WTC11 (cell line): ENCODE measurements at regions not wholly inside any gene's neighbourhood (a gene's known extent, or its start where the extent isn't known, plus 50 kb on each side); places are given as distances from the start of the nearest gene placed in this dataset.

ENCODE experiments used
- ATAC-seq: fragments of 200-7000 bp; cut with Tn5 transposase; 2 replicates; pipeline ENCODE4 v1.10.0; 2021; ENCODE audit warnings: mild to moderate bottlenecking, moderate library complexity
- CTCF ChIA-PET: fragments of 300-600 bp; sonication (Branson Sonifier 250); formaldehyde crosslinking; loops from one replicate; lab custom pipeline; 2021; ENCODE audit warnings: antibody characterized with exemption; lab: Charles Lee
- POLR2A ChIA-PET: fragments of 350-600 bp; sonication (Branson Sonifier 250); formaldehyde crosslinking; loops from one replicate; lab custom pipeline; 2021; ENCODE audit warnings: antibody characterized with exemption; lab: Charles Lee
- DNase-seq: peaks from one replicate; pipeline ENCODE4 v3.0.0; 2021; ENCODE audit warnings: low spot score
- H3K27ac Mint-ChIP-seq: 2 replicates; pipeline ENCODE4 v1.8.0; 2021; ENCODE audit warnings: mixed read lengths
- H3K27me3 Mint-ChIP-seq: 2 replicates; pipeline ENCODE4 v1.8.0; 2021; ENCODE audit warnings: low read depth, mild to moderate bottlenecking, moderate library complexity, mixed read lengths
- H3K36me3 Mint-ChIP-seq: 2 replicates; pipeline ENCODE4 v1.8.0; 2021; ENCODE audit warnings: mixed read lengths
- H3K4me1 Mint-ChIP-seq: 2 replicates; pipeline ENCODE4 v1.8.0; 2022; ENCODE audit warnings: mixed read lengths
- H3K4me3 Mint-ChIP-seq: 2 replicates; pipeline ENCODE4 v1.8.0; 2021; ENCODE audit warnings: mild to moderate bottlenecking, moderate library complexity, mixed read lengths
- H3K9me3 Mint-ChIP-seq: 2 replicates; pipeline ENCODE4 v1.8.0; 2021; ENCODE audit warnings: mixed read lengths
- CREM ChIP-seq: sonication (generic); formaldehyde crosslinking; IDR thresholded peaks from 2 replicates; pipeline ENCODE4 v1.8.1; 2022; ENCODE audit warnings: mild to moderate bottlenecking, missing genetic modification reagents, moderate library complexity
- CTCF ChIP-seq: fragments of 200-600 bp; IDR thresholded peaks from 2 replicates; pipeline ENCODE4 v1.8.0; 2022; ENCODE audit warnings: antibody characterized with exemption
- ELF4 ChIP-seq: sonication (generic); formaldehyde crosslinking; IDR thresholded peaks from 2 replicates; pipeline ENCODE4 v1.8.1; 2022; ENCODE audit warnings: low read depth, mild to moderate bottlenecking, moderate library complexity, missing genetic modification reagents
- FOXP4 ChIP-seq: sonication (generic); formaldehyde crosslinking; IDR thresholded peaks from 2 replicates; pipeline ENCODE4 v1.8.0; 2022; ENCODE audit warnings: mild to moderate bottlenecking, missing genetic modification reagents
- JUN ChIP-seq: sonication (generic); formaldehyde crosslinking; IDR thresholded peaks from 2 replicates; pipeline ENCODE4 v1.8.0; 2023; ENCODE audit warnings: mild to moderate bottlenecking, missing genetic modification reagents
- KAT7 ChIP-seq: sonication (generic); formaldehyde crosslinking; IDR thresholded peaks from 2 replicates; pipeline ENCODE4 v1.8.1; 2023; ENCODE audit warnings: missing genetic modification reagents, mild to moderate bottlenecking, borderline replicate concordance
- NFATC4 ChIP-seq: fragments of 250-450 bp; sonication (Bioruptor Pico); IDR thresholded peaks from 2 replicates; pipeline ENCODE4 v1.9.0; 2021; ENCODE audit warnings: mild to moderate bottlenecking
- NR1H2 ChIP-seq: sonication (generic); formaldehyde crosslinking; IDR thresholded peaks from 2 replicates; pipeline ENCODE4 v1.9.0; 2021; ENCODE audit warnings: mild to moderate bottlenecking, moderate library complexity, missing genetic modification reagents
- STAT6 ChIP-seq: sonication (generic); formaldehyde crosslinking; conservative IDR thresholded peaks from 2 replicates; pipeline ENCODE4 v1.8.1; 2023; ENCODE audit warnings: mild to moderate bottlenecking, low read depth, missing genetic modification reagents, moderate library complexity
- TEAD1 ChIP-seq: sonication (generic); formaldehyde crosslinking; IDR thresholded peaks from 2 replicates; pipeline ENCODE4 v1.8.0; 2022; ENCODE audit warnings: mild to moderate bottlenecking, missing genetic modification reagents
- TP53 ChIP-seq: sonication (generic); formaldehyde crosslinking; IDR thresholded peaks from 2 replicates; pipeline ENCODE4 v1.8.1; 2023; ENCODE audit warnings: mild to moderate bottlenecking, missing genetic modification reagents
- ZBTB21 ChIP-seq: sonication (generic); formaldehyde crosslinking; IDR thresholded peaks from 2 replicates; pipeline ENCODE4 v1.8.1; 2023; ENCODE audit warnings: mild to moderate bottlenecking, missing genetic modification reagents, borderline replicate concordance
- ZMAT4 ChIP-seq: fragments of 250-450 bp; sonication (Bioruptor Pico); IDR thresholded peaks from 2 replicates; pipeline ENCODE4 v1.9.0; 2021; ENCODE audit warnings: mild to moderate bottlenecking
- ZNF281 ChIP-seq: sonication (generic); formaldehyde crosslinking; IDR thresholded peaks from 2 replicates; pipeline ENCODE4 v1.8.0; 2023; ENCODE audit warnings: mild to moderate bottlenecking, missing genetic modification reagents
- ZNF416 ChIP-seq: fragments of 250-450 bp; sonication (Bioruptor Pico); IDR thresholded peaks from 2 replicates; pipeline ENCODE4 v1.9.0; 2021; ENCODE audit warnings: mild to moderate bottlenecking, inconsistent platforms
- ZNF512 ChIP-seq: sonication (generic); formaldehyde crosslinking; IDR thresholded peaks from 2 replicates; pipeline ENCODE4 v1.8.1; 2022; ENCODE audit warnings: missing genetic modification reagents, borderline replicate concordance
- ZNF532 ChIP-seq: fragments of 250-450 bp; sonication (Bioruptor Pico); IDR thresholded peaks from 2 replicates; pipeline ENCODE4 v1.9.0; 2021; ENCODE audit warnings: mild to moderate bottlenecking, borderline replicate concordance

- TF ChIP-seq NFATC4 (CRISPR knock-in tag): no peak
- TF ChIP-seq ZNF532: no peak
- TF ChIP-seq FOXP4 (CRISPR knock-in tag): no peak
- no peak for TF ChIP-seq ZBTB21 (CRISPR knock-in tag)
- no peak for TF ChIP-seq ZMAT4
- no peak for TF ChIP-seq KAT7 (CRISPR knock-in tag)
- TF ChIP-seq ZNF416 (CRISPR knock-in tag): no peak
- TF ChIP-seq JUN: no peak
- no peak for TF ChIP-seq TP53
- TF ChIP-seq TEAD1 (CRISPR knock-in tag): no peak
- no peak for TF ChIP-seq ELF4
- no peak for TF ChIP-seq STAT6
- no peak for TF ChIP-seq ZNF512 (CRISPR knock-in tag)
- no peak for TF ChIP-seq ZNF281
- no peak for TF ChIP-seq NR1H2 (CRISPR knock-in tag)
- TF ChIP-seq CTCF: no peak
- TF ChIP-seq CREM (CRISPR knock-in tag): no peak
- no peaks in the 10 kb centered on the region; the same call in none of the 2 replicates for H3K27me3 Mint-ChIP-seq
- ChIA-PET POLR2A (no interaction called here), CTCF (interaction anchor here (0.9 to 2.5 kb wide), 13 partner anchors 10 to 533 kb away, joined by 3 to 30 read pairs (median 6); no protein-coding TSS in a partner anchor)
- H3K27ac Mint-ChIP-seq: no peak overlapping the region
- ATAC-seq: no peak
- peaks cover 11% of the 10 kb centered on the region for H3K36me3 Mint-ChIP-seq
- DNase-seq: no peak
- H3K4me1 Mint-ChIP-seq: peaks cover 9% of the 10 kb centered on the region
- H3K4me3 Mint-ChIP-seq: no peak overlapping the region
- peaks cover 15% of the 10 kb centered on the region for H3K9me3 Mint-ChIP-seq
These were observed 64.6 kb upstream of the FCN1 start for GRCh38 chr9:134982311-134982710.
